COR-L47 (cell line): ENCODE measurements at regions not wholly inside any gene's neighbourhood (a gene's known extent, or its start where the extent isn't known, plus 50 kb on each side); places are given as distances from the start of the nearest gene placed in this dataset.
"Not testable (repeated sequence)": the region's sequence is repeated elsewhere in the genome, so short reads cannot be mapped to it uniquely, and the experiment has no call there.

ENCODE experiments used
- DNase-seq: peaks from one replicate; lab custom pipeline; 2025; lab: John Stamatoyannopoulos, UW

DNA sequence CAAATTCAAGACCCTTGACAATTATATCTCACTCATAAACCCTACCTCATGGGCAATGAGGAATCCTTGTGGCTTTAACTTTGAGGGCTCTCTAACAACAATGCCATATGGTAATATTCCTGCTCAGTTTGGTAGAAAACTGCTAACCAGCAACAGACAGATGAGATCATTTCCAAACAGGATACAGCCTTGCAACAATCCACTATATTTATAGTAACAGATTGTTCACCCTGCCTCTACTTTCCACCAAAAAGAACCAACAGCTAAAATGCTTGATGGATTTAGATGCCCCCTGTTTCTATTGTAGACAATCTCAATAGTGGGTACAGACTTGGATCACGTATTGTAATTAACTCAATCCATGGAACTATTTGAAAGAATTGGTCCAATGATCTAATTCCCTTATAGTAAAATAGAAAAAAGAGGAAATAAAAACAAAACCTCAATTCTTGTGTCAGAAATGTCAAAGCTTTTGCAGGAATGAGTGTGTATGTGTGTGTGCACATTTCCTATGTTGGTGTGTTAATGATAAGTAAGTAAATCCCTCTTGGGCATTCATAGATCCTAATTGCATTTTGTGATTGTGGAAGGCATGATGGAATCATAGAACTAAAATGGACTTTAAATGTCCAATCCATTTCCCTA, 100.0 kb upstream of the EDEM3 start:
- no peak for DNase-seq

DNA sequence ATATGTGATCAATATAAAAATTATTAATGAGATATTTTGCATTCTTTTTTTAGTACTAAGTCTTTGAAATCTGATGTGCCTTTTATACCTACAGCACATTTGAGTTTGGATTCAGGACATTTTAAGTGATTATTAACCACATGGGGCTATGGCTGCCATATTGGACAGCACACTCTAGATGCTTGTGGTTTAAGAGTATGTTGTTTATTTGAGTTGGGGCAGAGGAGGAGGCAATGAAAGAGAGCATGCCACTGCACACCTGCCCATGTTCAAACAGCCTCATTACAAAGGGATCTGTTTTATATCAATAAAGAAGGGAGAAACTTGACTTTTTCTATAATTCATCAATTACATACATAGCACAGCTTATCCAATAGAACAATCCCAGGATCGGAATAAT, 99.4 kb upstream of the EDEM3 start:
- no peak for DNase-seq

DNA sequence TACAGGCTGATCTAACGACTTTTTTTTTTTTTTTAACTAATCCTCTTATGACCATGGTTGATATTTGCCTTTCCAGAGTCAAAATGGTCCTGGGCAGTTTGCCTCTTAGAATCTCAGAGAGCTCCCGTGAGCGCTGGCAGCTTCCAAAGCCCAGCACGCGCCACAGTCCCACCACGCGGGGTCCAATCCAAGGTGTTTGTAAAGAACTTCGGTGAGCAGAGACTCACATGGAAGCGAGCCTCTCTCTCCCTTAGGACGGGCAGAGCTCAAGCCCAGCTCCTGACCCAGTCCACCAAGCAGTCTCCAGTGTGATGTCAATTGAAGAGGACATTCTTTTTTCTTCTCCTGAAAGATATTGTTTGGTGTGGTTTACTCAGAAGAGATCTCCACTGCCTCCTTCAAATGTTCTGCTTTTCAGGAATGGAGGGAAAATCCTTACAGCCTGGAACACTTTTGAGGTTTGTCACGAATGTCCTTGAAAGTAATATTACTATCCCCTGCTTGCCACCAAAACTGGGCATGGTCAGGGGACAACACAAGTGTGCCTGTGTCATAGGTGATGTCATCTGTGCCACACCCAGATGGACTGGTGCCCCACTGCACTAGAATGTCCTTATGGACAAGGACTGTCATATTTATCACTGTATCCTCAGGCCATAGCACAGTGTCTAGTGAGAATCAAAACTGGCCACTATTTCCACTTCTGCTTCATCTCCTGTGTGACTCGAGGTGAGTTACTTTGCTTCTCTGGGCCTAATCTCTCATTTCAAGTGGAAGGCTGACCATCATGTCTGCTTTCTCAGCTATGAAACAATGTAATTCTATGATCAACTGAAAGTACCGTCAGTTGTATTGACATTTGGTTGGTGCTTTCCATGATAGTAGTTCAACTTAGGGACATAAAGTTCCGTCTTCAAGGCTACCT, 97.4 kb upstream of the EDEM3 start:
- DNase-seq: no peak

DNA sequence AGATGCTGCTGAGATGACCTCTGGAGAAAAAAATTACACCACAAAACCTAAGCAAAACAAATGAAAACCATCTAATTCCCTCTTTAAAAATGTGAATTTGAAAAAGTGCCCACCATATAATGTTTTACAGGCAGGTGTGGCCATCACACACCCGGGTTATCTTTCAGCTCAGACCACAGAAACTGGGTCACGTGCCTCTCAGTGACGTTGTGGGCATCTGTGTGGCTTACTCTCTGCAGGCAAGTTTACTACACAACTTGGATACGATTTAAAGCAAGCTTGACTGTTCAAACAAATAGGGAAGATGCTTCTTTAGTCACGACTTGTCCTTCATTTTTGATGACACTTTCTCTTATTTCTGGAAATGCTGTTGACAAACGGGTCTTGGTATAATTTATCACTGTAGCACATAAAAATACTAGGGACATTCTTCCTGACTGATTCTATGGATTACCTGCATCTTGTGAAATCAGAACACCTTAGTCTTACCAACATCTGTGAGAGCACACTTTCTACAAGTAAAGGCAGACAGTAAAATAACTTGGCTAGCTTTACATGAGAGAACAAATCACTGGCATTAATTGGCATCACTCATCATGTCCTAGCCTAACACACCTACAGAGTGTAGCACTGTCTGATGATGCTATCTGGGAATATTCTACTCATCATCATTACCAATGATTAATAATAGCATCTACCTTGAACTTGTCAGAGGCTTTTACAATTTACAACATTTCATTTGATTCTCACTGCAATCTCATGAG, 89.3 kb upstream of the EDEM3 start:
- no peak for DNase-seq

DNA sequence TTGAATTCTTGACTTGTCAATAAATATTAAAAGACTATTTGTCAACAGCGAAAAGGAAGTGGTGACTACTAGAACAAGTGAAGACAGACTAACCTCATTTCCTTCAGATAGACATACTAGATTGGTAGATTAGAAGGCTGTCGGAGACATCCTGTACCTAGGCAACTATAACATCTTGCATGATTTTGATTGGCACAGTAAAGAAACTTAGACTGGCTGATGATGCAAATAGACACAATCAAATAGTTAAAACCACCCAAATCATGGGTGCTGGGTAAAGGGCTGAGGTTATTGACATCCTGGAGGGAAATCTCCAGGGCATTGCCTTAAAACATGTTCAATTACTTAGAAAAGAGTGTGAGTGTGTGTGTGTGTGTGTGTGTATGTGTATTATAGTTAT, 85.9 kb upstream of the EDEM3 start:
- DNase-seq: no peak

DNA sequence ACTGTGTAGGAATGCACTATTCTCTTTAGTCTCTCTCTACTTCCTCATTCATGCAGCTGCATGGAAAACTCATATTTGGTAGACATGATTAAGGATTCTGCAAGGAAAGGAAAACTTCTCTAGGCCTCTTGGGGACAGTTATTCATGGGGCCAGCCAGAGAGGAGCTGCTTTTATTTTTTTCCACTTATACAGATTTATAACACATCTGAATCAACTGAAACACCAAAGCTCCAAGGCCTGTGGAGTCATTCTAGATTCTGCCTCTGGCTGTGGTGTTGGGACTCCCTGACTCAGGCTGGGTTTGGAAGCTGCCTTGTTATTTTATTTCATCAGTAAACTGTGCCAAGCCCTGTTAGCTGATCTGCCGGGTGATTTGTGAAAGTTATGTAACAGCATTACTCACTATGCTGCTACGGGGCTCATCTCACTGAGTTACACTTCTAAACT, 83.9 kb upstream of the EDEM3 start:
- DNase-seq: no peak

DNA sequence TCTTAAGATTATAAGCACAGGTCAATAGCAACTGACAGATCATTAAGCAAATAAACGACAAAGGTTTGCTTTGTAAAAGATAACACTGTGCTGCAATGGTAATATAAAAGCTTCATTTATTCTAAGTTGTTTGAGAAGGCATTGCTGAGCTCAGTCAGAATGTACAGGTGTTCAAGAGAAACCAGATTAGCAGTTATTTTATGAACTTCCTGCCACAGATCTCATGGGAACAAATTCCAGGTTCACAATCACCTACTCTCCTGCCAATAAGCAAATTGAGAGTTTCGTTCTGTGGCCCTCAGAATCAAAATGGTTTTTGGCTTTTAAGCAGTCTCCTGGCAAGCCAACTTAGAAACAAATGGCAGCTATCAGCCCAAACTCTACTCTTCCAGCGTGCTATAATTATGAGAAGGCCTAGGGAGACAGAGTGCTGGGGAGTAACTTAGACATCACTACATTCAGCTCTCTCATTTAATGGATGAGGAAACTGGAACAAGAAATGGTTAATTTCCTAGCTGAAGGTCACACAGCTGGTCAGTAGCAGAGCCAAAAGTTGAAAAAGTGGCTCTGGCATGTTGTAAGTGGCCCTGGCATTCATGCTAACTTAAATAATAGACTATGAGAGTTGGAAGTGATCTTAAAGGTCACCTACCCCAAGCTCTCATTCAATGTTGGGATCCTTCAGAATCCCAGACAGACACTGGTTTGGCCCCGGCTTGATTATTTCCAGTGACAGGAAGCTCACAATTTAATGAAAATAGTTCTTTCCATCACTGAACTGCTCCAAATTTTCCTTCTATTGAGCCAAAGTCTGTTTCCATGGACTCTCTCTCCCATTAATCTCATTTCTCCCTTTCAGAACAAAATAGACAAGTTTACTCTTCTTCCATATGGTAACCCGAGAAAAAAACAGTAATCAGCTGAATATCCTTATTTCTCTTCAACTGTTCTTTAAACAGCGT, 82.6 kb upstream of the EDEM3 start:
- no peak for DNase-seq

DNA sequence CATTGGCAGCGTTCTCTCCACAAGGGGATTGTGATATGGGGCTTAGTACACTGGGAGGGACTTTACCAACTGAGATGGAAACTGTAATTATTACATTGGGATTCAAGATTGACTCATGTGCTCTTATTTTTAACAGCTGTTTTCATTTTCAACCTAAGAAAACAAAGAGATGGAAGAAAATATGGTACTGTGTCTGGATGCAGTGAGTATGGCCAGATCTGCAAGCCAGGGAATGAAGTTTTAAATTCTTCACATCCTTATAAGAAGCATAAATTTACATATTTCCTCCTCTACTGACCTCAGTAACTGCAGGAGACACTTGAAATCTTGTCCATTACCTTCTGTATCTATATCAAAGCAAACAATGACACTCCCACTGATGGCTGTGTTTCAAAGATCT, 81.5 kb upstream of the EDEM3 start:
- no peak for DNase-seq

DNA sequence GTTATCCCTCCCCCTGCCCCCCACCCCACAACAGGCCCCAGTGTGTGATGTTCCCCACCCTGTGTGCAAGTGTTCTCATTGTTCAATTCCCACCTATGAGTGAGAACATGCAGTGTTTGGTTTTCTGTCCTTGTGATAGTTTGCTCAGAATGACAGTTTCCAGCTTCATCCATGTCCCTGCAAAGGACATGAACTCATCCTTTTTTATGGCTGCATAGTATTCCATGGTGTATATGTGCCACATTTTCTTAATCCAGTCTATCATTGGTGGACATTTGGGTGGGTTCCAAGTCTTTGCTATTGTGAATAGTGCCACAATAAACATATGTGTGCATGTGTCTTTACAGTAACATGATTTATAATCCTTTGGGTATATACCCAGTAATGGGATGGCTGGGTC, 79.3 kb upstream of the EDEM3 start:
- not testable (repeated sequence) for DNase-seq

DNA sequence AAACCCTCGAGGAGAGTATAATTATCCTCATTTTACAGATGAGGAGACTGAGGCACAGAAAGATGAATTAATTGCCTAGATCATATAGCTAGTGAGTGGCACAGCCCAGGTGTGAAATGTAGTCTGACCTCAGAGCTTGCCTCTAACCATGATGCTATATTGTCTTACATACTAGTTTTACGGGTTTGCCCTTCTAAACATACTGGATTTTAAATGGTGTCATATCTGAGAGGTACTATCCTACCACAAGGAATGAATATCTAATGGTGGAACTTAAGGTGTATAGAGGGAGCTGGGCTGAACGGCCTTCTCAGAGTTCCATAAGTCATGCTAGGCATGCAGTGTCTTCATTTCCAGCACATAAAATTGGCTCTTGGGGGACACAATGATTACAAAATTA, 77.9 kb upstream of the EDEM3 start:
- DNase-seq: no peak

DNA sequence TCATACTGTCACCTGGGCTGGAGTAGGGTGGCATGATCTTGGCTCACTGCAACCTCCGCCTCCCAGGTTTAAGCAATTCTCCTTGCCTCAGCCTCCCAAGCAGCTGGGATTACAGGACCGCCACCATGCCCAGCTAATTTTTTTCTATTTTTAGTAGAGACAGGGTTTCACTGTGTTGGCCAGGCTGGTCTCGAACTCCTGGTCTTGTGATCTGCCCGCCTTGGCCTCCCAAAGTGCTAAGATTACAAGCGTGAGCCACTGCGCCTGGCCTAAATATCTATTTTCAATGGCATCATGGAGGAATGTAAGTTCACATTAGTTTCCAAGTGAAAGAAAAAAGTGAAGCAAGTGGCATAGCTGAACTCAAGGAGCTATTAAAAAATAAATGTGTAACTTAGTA, 74.8 kb upstream of the EDEM3 start:
- DNase-seq: not testable (repeated sequence)

DNA sequence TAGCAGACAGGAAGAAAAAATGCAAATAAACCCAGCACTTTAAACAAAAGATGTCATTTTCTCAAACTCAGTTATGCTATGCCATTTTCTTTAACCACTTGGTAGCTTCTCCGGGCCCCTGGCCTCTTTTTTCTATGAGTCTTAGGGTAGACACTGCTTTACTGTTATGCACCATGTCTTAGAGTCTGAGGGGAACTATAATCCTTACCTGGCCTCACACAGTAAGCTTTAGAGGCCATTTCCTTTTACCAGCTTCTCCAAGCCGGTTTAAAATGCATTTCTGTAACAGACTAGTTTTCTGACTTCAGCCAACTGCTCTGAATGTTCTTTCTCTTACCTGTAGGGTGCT, 73.7 kb upstream of the EDEM3 start:
- no peak for DNase-seq

DNA sequence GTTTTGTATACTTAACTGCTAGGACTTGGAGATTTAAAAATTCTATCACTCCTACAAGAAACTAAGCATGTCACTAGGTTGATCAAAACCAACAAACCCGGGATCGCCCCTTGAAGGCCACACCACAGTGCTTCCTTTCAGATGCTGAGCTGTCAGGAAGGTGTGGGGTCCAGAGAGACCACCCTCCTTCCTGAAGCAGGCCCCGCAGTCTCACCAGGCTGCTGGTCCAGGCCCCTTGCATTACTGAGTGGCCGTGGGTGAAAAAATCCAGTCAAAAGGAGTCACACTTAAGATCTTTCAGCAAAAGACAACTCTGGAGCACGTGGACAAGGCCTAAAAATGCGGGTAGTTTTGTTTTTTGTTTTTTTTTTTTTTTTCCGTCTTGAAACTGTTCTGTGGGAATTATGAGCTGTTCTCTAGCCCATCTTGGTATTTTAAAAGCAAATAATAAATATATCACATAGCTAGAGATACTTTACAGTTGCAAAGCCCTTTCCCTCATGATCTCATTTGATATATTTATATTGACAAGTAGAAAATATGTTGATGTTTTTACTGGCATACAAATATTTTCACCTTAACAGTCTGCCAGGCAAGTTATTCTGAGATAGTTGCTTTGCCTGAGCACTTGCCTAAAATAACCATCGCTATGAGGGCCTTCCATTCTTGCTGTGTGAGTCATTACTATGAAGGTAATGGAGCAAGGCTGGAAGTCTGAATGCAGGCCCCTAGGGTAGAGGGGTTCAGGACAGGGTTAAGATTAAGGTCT, 73.1 kb upstream of the EDEM3 start:
- DNase-seq: no peak

DNA sequence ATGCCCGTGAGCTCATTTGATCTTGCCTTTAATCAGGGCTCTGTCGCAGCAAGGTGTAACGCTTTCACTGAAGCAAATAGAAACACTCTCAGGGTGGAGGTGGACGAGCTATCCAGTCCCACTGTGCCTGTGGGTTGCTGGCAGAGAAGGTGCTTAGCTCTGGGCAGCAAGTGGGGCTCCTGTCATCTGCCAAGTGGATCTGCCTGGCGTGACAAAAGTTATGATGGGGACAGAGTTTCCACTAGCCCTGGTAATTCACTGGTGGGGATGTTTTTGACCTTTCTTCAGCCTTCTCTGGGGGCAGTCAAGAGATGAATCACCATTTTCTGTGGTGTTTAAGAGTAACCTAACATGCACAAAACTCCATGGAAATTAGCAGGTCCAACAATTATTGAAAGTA, 71.3 kb upstream of the EDEM3 start:
- no peak for DNase-seq

DNA sequence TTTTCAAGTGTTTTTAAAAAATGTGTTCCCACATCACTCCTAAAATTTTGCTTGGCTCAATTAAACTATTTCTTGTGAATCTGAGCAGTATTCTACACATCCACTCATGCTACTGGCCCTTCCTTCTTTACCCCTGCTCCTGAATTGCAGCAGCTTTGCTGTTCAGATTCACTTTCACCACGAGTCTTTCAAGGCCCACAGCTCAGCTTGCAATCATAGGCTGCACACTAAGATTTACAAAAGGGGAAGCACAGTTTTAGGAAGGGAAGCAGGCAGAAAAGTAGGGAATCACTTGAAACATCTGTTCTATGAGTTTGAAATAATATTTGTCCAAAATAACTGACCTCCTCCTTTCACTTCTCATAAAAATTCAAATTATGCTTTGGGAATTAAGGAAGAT, 70.9 kb upstream of the EDEM3 start:
- no peak for DNase-seq

DNA sequence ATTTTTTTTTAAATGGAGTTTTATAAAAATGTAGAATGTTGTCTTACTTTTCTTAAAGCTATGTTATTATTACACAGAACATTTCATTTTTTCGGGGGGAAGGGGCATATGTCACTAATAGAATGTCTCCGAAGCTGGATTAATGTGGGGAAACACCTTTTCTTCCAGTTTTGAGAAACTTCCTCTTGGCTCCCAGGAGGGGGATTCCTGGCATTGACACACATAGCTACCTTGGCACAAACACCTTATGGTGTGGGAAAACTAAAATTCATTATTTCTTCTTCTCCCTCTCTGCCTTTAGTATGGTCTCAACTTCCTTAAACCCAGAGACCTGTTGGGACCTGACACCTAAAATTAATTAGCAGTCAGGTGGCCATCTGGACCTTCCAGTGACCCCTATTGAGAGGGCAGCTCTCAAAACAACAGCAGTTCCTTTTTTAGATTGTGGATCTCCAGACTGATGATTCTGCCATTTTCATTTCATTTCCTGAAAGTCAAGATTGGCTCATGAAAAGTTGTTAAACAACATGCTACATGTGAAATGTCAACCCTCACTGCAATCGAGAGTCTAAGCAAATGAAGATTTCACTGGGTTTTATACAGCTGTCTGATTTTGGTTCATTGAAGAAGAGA, 70.1 kb upstream of the EDEM3 start:
- no peak for DNase-seq

DNA sequence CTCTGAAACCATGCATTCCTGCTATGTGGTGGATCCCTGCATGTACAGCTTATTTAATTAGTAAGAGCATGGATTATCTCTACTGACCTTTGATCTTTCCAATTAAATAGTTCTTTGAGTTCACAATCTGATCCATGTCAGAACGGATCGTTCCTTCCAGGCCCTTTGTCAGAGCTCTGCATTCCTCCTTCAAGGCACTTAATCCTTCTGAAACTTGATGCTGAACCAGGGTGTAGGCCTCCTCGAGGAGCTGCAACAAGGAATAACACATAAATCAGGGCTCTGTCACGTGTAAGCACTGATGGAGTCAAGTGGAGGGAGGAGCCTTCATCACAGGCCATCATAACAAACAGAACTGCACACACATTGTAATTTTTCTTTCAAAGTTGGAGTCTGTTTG, 68.4 kb upstream of the EDEM3 start:
- DNase-seq: no peak

DNA sequence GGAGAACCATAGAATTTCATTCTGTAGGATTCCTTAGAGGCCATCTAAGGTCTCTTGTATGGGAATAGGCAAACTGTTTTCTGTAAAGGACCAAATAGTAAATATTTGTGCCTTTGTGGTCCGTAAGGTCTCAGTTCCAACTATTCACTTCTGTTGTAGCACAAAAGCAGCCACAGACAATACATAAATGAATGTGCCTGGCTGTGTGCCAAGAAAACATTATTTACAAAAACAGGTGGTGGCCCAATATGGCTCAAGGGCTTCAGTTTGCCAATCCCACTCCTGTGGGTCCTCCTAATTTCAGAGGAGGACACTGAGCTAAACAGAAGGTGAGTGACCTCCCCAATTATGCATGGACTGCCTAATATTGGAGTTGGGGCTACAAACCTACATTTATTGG, 67.6 kb upstream of the EDEM3 start:
- peak; percentile 75 for DNase-seq

DNA sequence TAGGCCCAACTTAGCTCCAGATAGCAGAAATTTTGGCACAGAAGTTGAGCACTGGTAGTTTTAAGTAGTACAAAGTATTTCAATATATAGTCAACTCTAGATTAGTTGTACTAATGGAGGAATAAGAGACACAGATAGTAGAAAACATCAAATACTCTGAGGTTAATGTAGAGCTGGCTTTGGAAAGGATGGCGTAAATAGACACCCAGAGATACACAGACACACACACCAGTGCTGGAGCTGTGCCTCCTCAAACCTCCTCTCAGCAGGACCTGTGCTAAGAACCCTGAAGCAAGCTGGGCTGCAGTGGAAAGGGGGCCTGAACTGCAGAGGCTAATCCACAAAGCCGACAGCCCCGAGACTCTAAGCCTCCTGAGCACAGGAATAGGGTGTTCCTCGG, 67.0 kb upstream of the EDEM3 start:
- DNase-seq: no peak

DNA sequence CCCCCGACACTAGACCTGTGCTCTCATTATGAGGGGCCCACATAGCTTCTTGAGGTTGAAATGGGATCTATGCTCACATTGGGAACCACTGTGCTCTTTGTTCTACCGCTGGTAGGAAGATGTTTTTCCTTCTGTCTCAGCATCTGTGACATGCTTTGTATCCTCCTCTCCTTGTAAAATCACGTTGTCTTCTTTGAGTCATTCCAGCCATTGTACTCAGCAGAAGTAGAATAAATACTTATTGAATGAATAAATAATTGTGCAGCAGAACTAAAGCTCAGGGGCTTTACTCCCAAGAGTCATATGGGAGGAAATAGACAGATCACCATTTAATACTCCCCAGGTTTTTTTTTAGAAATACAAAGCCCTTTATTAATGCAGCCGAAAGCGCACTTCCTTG, 66.3 kb upstream of the EDEM3 start:
- no peak for DNase-seq
